GM23338 (cell line): ENCODE measurements at regions not wholly inside any gene's neighbourhood (a gene's known extent, or its start where the extent isn't known, plus 50 kb on each side); places are given as distances from the start of the nearest gene placed in this dataset.

Experiments used
- ATAC-seq: fragments of 200-7000 bp; cut with Tn5 transposase; 3 replicates; pipeline ENCODE4 v1.9.1; 2020
- DNase-seq: peaks from one replicate; pipeline ENCODE4 v3.0.0-alpha.2; 2015; ENCODE audit warnings: low spot score
- H2AFZ ChIP-seq: fragments of 200-600 bp; sonication (generic); 2 replicates; pipeline ENCODE4 v1.8.0; 2016; ENCODE audit warnings: antibody characterized with exemption, mild to moderate bottlenecking, moderate library complexity
- H3F3A ChIP-seq: fragments of 200-600 bp; sonication (generic); replicated peaks from 2 replicates; pipeline ENCODE4 v1.8.0; 2017; ENCODE audit warnings: antibody characterized with exemption, mixed run types, low read depth
- H3K27ac ChIP-seq: fragments of 200-600 bp; sonication (generic); 2 replicates; pipeline ENCODE4 v1.6.1; 2016; ENCODE audit warnings: low read depth
- H3K27me3 ChIP-seq: fragments of 200-600 bp; sonication (generic); 2 replicates; pipeline ENCODE4 v1.8.0; 2016; ENCODE audit warnings: mild to moderate bottlenecking, mixed run types, moderate library complexity; ENCODE audit not compliant: insufficient read depth
- H3K36me3 ChIP-seq: fragments of 200-600 bp; sonication (generic); 2 replicates; pipeline ENCODE4 v1.8.0; 2016; ENCODE audit warnings: mild to moderate bottlenecking; ENCODE audit not compliant: insufficient read depth
- H3K4me1 ChIP-seq: fragments of 200-600 bp; sonication (generic); 2 replicates; pipeline ENCODE4 v1.8.0; 2016; ENCODE audit warnings: mild to moderate bottlenecking, moderate library complexity; ENCODE audit not compliant: insufficient read depth
- H3K4me2 ChIP-seq: fragments of 200-600 bp; sonication (generic); 2 replicates; pipeline ENCODE4 v1.7.1; 2017; ENCODE audit warnings: mixed run types
- H3K4me3 ChIP-seq: fragments of 200-600 bp; sonication (generic); 2 replicates; pipeline ENCODE4 v1.6.1; 2016; ENCODE audit warnings: mixed run types
- H3K79me2 ChIP-seq: fragments of 200-600 bp; sonication (generic); replicated peaks from 2 replicates; pipeline ENCODE4 v1.8.0; 2017; ENCODE audit warnings: mild to moderate bottlenecking; ENCODE audit not compliant: insufficient read depth
- H3K9me2 ChIP-seq: fragments of 200-600 bp; sonication (generic); 2 replicates; pipeline ENCODE4 v1.8.0; 2017; ENCODE audit not compliant: insufficient read depth
- H4K20me1 ChIP-seq: fragments of 200-600 bp; sonication (generic); replicated peaks from 2 replicates; pipeline ENCODE4 v1.8.0; 2017; ENCODE audit warnings: mild to moderate bottlenecking; ENCODE audit not compliant: insufficient read depth
- H3K27ac Mint-ChIP-seq: 2 replicates; pipeline ENCODE4 v1.8.0; 2020; ENCODE audit warnings: inconsistent platforms, mild to moderate bottlenecking, moderate library complexity, mixed read lengths
- H3K27me3 Mint-ChIP-seq: 3 replicates; pipeline ENCODE4 v1.8.0; 2022; ENCODE audit warnings: low read depth, mild to moderate bottlenecking, moderate library complexity, mixed read lengths, inconsistent platforms; ENCODE audit not compliant: insufficient read depth, poor library complexity
- H3K36me3 Mint-ChIP-seq: 3 replicates; pipeline ENCODE4 v1.8.0; 2021; ENCODE audit warnings: low read depth, mild to moderate bottlenecking, inconsistent platforms, moderate library complexity, mixed read lengths
- H3K4me1 Mint-ChIP-seq: 3 replicates; pipeline ENCODE4 v1.8.0; 2020; ENCODE audit warnings: mild to moderate bottlenecking, inconsistent platforms, mixed read lengths
- H3K4me3 Mint-ChIP-seq: 3 replicates; pipeline ENCODE4 v1.8.0; 2021; ENCODE audit warnings: moderate library complexity, mild to moderate bottlenecking, inconsistent platforms, mixed read lengths
- H3K9me3 Mint-ChIP-seq: 3 replicates; pipeline ENCODE4 v1.8.0; 2020; ENCODE audit warnings: moderate library complexity, mild to moderate bottlenecking, inconsistent platforms, mixed read lengths
- CREB1 ChIP-seq: fragments of 250-450 bp; sonication (Bioruptor Pico); IDR thresholded peaks from 2 replicates; pipeline ENCODE4 v1.5.0; 2020; ENCODE audit warnings: low read depth, mild to moderate bottlenecking, moderate library complexity
- CTCF ChIP-seq, 2 experiments: fragments of 200-600 bp in 1 of 2; sonication (generic) in 1 of 2; conservative IDR thresholded peaks; 2 replicates each; pipeline versions ENCODE4 v1.5.1 to v1.6.1; 2016 to 2017; ENCODE audit warnings: antibody characterized with exemption in 2 of 2, low read depth in 2 of 2, mild to moderate bottlenecking in 2 of 2, moderate library complexity in 1 of 2
- ETS1 ChIP-seq: IDR thresholded peaks from 2 replicates; pipeline ENCODE4 v1.6.1; 2016; ENCODE audit warnings: antibody characterized with exemption
- EZH2 ChIP-seq: fragments of 200-600 bp; sonication (generic); IDR thresholded peaks from one replicate; pipeline ENCODE4 v1.8.0; 2017; ENCODE audit warnings: antibody characterized with exemption, mild to moderate bottlenecking, low read depth; ENCODE audit not compliant: unreplicated experiment
- EZH2phosphoT487 ChIP-seq: fragments of 200-600 bp; sonication (generic); IDR thresholded peaks from one replicate; pipeline ENCODE4 v1.8.1; 2018; ENCODE audit warnings: antibody characterized with exemption; ENCODE audit not compliant: unreplicated experiment
- JUNB ChIP-seq: IDR thresholded peaks from one replicate; pipeline ENCODE4 v1.6.1; 2016; ENCODE audit warnings: antibody characterized with exemption; ENCODE audit not compliant: unreplicated experiment
- NANOG ChIP-seq: IDR thresholded peaks from 2 replicates; pipeline ENCODE4 v1.6.1; 2016; ENCODE audit warnings: antibody characterized with exemption, borderline replicate concordance
- POLR2AphosphoS5 ChIP-seq: IDR thresholded peaks from 2 replicates; pipeline ENCODE4 v1.6.1; 2016; ENCODE audit warnings: antibody characterized with exemption, low read depth
- REST ChIP-seq: IDR thresholded peaks from one replicate; pipeline ENCODE4 v1.6.1; 2018; ENCODE audit warnings: antibody characterized with exemption; ENCODE audit not compliant: unreplicated experiment
- STAT1 ChIP-seq: IDR thresholded peaks from one replicate; pipeline ENCODE4 v1.6.1; 2016; ENCODE audit warnings: antibody characterized with exemption; ENCODE audit not compliant: unreplicated experiment
- ZNF114 ChIP-seq: fragments of 250-450 bp; sonication (Bioruptor Pico); IDR thresholded peaks from 2 replicates; pipeline ENCODE4 v1.5.0; 2020; ENCODE audit warnings: mild to moderate bottlenecking, moderate library complexity
- ZNF331 ChIP-seq: fragments of 250-450 bp; sonication (Bioruptor Pico); IDR thresholded peaks from 2 replicates; pipeline ENCODE4 v1.5.0; 2020; ENCODE audit warnings: low read depth, mild to moderate bottlenecking, moderate library complexity
- ZNF462 ChIP-seq: fragments of 250-450 bp; sonication (Bioruptor Pico); IDR thresholded peaks from 2 replicates; pipeline ENCODE4 v1.5.0; 2020; ENCODE audit warnings: mild to moderate bottlenecking, moderate library complexity

- TF ChIP-seq ETS1 (no peak), NANOG (no peak), ZNF114 (CRISPR knock-in tag) (no peak), POLR2AphosphoS5 (no peak), CTCF (conservative IDR thresholded peaks at IDR 0.05; ENCODE audit: low read depth in 2 of 2) (no peak), EZH2 (no peak), JUNB (no peak), ZNF462 (CRISPR knock-in tag) (no peak), CREB1 (CRISPR knock-in tag) (no peak), ZNF331 (no peak), STAT1 (no peak), REST (no peak), EZH2phosphoT487 (no peak)
- no peaks in the 10 kb centered on the region for H3K4me1 ChIP-seq
- ATAC-seq (no peak), DNase-seq (no peak)
- no peak overlapping the region for H3K27ac Mint-ChIP-seq
- no peaks in the 10 kb centered on the region for H3F3A ChIP-seq
- no peaks in the 10 kb centered on the region for H4K20me1 ChIP-seq
- H3K36me3 Mint-ChIP-seq, result no peaks in the 10 kb centered on the region
- no peaks in the 10 kb centered on the region for H3K27me3 Mint-ChIP-seq
- no peak overlapping the region for H3K4me3 ChIP-seq
- H3K9me2 ChIP-seq, result no peaks in the 10 kb centered on the region
- no peaks in the 10 kb centered on the region for H3K36me3 ChIP-seq
- H3K27me3 ChIP-seq, result no peaks in the 10 kb centered on the region
- H2AFZ ChIP-seq, result no peak overlapping the region
- H3K4me2 ChIP-seq, result no peak overlapping the region
- H3K79me2 ChIP-seq, result no peaks in the 10 kb centered on the region
- no peaks in the 10 kb centered on the region for H3K9me3 Mint-ChIP-seq
- H3K4me1 Mint-ChIP-seq, result no peaks in the 10 kb centered on the region
- H3K4me3 Mint-ChIP-seq, result no peak overlapping the region
- H3K27ac ChIP-seq, result no peak overlapping the region
Observed at GRCh38 chr11:34773211-34773610, 143.0 kb downstream of the APIP start.
